Fibroblast of lung (primary cell): ENCODE measurements at regions not wholly inside any gene's neighbourhood (a gene's known extent, or its start where the extent isn't known, plus 50 kb on each side); places are given as distances from the start of the nearest gene placed in this dataset.

Experiments
- DNase-seq, 2 donors: peaks; one replicate each; pipeline versions ENCODE4 v3.0.0 to v3.0.0-alpha.2; 2010; ENCODE audit warnings: low read depth in 2 of 2
- H2AFZ ChIP-seq: 2 replicates; pipeline ENCODE4 v1.5.1; 2012; ENCODE audit warnings: low read length, control low read depth, inconsistent platforms
- H3K27ac ChIP-seq: 2 replicates; pipeline ENCODE4 v1.5.1; 2011; ENCODE audit warnings: low read length, control low read depth; ENCODE audit not compliant: insufficient read depth
- H3K27me3 ChIP-seq: 2 replicates; pipeline ENCODE4 v1.5.1; 2011; ENCODE audit warnings: mild to moderate bottlenecking, low read length; ENCODE audit not compliant: control insufficient read depth, insufficient read depth
- H3K36me3 ChIP-seq: 2 replicates; pipeline ENCODE4 v1.5.1; 2011; ENCODE audit warnings: low read length; ENCODE audit not compliant: control insufficient read depth, insufficient read depth
- H3K4me1 ChIP-seq: 2 replicates; pipeline ENCODE4 v1.5.1; 2011; ENCODE audit warnings: low read length; ENCODE audit not compliant: control insufficient read depth, insufficient read depth; ENCODE audit errors: extremely low read depth
- H3K4me2 ChIP-seq: 2 replicates; pipeline ENCODE4 v1.5.1; 2011; ENCODE audit warnings: low read length, control low read depth; ENCODE audit not compliant: insufficient read depth; ENCODE audit errors: extremely low read depth
- H3K4me3 ChIP-seq, 4 experiments: fragments of 200-600 bp in 1 of 4; sonication (generic) in 1 of 4; replicated peaks in 1 of 4; 2 replicates each; pipeline ENCODE4 v1.5.1; 2011 to 2016; ENCODE audit warnings: low read length in 4 of 4, low read depth in 3 of 4, mild to moderate bottlenecking in 3 of 4, control low read depth in 2 of 4, inconsistent platforms in 1 of 4, mixed read lengths in 1 of 4; ENCODE audit not compliant: insufficient read depth in 1 of 4; ENCODE audit errors: control extremely low read depth in 1 of 4
- H3K79me2 ChIP-seq: 2 replicates; pipeline ENCODE4 v1.5.1; 2012; ENCODE audit warnings: mild to moderate bottlenecking, low read length, inconsistent platforms; ENCODE audit not compliant: control insufficient read depth, insufficient read depth
- H3K9ac ChIP-seq: 2 replicates; pipeline ENCODE4 v1.5.1; 2011; ENCODE audit warnings: mild to moderate bottlenecking, low read length, control low read depth; ENCODE audit not compliant: insufficient read depth
- H3K9me3 ChIP-seq: 2 replicates; pipeline ENCODE4 v1.5.1; 2012; ENCODE audit warnings: low read depth, low read length; ENCODE audit not compliant: control insufficient read depth, insufficient read depth
- H4K20me1 ChIP-seq: 2 replicates; pipeline ENCODE4 v1.5.1; 2011; ENCODE audit warnings: low read length; ENCODE audit not compliant: control insufficient read depth, insufficient read depth; ENCODE audit errors: extremely low read depth
- EZH2 ChIP-seq: IDR thresholded peaks from 2 replicates; pipeline ENCODE4 v1.5.1; 2012; ENCODE audit warnings: low read length, control low read depth, mild to moderate bottlenecking; ENCODE audit errors: missing control alignments
- TF ChIP-seq, protein P1 (sequence below), 2 donors: IDR thresholded peaks in 1 of 2; conservative IDR thresholded peaks in 1 of 2; 1 replicate in 1 of 2; 2 replicates in 1 of 2; pipeline ENCODE4 v1.5.1; 2011 to 2012; ENCODE audit warnings: low read length in 2 of 2, control low read depth in 1 of 2, inconsistent platforms in 1 of 2, low read depth in 1 of 2, mild to moderate bottlenecking in 1 of 2

DNA sequence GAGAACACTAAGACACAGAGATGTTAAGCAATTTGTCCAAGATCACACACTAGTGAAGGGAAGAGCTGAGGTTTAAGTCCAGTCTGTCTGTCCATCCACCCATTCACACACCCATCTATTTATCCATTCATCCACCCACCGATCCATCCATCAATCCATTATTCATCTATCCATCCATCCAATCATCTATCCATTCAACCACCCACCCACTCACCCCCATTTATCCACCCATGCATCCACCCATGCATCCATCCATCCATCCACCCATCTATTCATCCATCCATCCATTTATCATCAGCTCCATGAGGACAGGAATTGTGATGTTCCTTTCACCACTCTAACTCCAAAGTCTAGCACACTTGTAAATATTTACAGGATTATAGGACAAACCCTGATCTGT lies 242.3 kb upstream of the PMEPA1 start:
- H3K36me3 ChIP-seq = no peaks in the 10 kb centered on the region
- H3K4me2 ChIP-seq = no peak overlapping the region
- no peaks in the 10 kb centered on the region for H3K9me3 ChIP-seq
- no peak for TF ChIP-seq EZH2
- TF ChIP-seq, protein P1, sequence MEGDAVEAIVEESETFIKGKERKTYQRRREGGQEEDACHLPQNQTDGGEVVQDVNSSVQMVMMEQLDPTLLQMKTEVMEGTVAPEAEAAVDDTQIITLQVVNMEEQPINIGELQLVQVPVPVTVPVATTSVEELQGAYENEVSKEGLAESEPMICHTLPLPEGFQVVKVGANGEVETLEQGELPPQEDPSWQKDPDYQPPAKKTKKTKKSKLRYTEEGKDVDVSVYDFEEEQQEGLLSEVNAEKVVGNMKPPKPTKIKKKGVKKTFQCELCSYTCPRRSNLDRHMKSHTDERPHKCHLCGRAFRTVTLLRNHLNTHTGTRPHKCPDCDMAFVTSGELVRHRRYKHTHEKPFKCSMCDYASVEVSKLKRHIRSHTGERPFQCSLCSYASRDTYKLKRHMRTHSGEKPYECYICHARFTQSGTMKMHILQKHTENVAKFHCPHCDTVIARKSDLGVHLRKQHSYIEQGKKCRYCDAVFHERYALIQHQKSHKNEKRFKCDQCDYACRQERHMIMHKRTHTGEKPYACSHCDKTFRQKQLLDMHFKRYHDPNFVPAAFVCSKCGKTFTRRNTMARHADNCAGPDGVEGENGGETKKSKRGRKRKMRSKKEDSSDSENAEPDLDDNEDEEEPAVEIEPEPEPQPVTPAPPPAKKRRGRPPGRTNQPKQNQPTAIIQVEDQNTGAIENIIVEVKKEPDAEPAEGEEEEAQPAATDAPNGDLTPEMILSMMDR (conservative IDR thresholded peaks at IDR 0.05 in 1 of 2, IDR thresholded peaks at IDR 0.05 in 1 of 2; ENCODE audit: low read depth in 1 of 2, low read length in 2 of 2) = no peak
- no peak overlapping the region for H3K27ac ChIP-seq
- H3K79me2 ChIP-seq = no peaks in the 10 kb centered on the region
- no peaks in the 10 kb centered on the region for H3K4me1 ChIP-seq
- no peak overlapping the region for H3K4me3 ChIP-seq
- no peak overlapping the region for H2AFZ ChIP-seq
- H3K27me3 ChIP-seq = no peaks in the 10 kb centered on the region
- no peak for DNase-seq
- no peak overlapping the region for H3K9ac ChIP-seq
- H4K20me1 ChIP-seq = no peaks in the 10 kb centered on the region

DNA sequence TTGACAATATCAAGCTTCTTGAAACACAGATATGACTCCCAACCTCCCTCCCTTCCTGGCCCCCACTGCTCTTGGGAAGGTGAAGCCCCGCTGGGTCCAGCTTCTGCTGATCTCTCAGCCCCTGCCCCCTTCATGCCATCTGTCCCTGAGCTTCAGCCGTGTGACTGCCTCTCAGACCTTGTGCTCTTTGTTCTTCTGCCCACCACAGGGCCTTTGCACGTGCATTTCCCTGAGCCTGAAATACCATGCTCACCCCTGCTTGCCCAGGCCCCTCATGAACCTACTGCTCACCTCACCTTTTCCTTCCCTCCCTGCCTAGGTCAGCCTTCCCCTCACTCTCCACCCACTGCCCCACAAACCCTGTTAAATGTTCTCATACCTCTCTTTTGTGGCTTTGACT lies 241.7 kb upstream of the PMEPA1 start:
- Histone ChIP-seq H3K4me1 (no peaks in the 10 kb centered on the region), H3K27me3 (no peaks in the 10 kb centered on the region), H3K27ac (no peak overlapping the region), H3K9me3 (no peaks in the 10 kb centered on the region), H3K36me3 (no peaks in the 10 kb centered on the region), H3K4me3 (no peak overlapping the region), H4K20me1 (no peaks in the 10 kb centered on the region), H2AFZ (no peak overlapping the region), H3K79me2 (no peaks in the 10 kb centered on the region), H3K9ac (no peak overlapping the region), H3K4me2 (no peak overlapping the region)
- TF ChIP-seq, protein P1 (conservative IDR thresholded peaks at IDR 0.05 in 1 of 2, IDR thresholded peaks at IDR 0.05 in 1 of 2; ENCODE audit: low read depth in 1 of 2, low read length in 2 of 2) = no peak
- TF ChIP-seq EZH2 = no peak
- no peak for DNase-seq

DNA sequence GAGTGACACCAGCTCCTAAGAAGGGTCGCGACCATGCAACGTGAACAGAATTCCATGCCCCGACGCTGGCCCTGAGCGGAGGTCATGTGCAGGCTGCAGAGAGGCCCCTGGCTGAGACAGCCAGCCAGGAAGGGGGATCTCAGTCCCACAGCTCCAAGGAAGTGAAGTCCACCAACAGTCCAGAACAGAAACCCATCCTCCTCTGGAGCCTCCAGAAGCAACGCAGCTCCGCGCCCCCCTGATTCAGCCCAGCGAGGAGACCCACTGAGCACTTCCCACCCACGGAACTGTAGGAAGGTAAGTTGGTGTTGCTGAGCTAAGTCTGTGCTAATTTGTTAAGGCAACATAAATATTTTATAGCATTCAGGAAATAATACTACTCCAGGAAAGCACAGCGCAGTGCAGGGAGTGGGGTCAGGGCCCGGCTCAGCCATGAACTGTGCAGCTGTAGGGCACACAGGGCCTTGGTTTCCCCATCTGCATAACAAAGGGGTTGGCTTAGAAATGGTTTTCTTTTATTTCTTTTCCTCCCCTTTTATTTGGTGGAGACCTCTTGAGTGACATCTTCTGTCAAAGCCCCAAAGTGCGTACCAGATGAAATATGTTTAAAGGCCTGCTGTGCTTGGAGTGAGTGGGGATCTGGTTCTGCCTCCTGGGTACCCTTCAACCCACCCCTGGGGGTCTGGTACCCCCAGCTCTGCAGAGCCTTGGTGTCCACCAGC lies 241.1 kb upstream of the PMEPA1 start:
- no peaks in the 10 kb centered on the region for H3K79me2 ChIP-seq
- DNase-seq = no peak
- TF ChIP-seq, protein P1 (conservative IDR thresholded peaks at IDR 0.05 in 1 of 2, IDR thresholded peaks at IDR 0.05 in 1 of 2; ENCODE audit: low read depth in 1 of 2, low read length in 2 of 2) = no peak
- TF ChIP-seq EZH2 = no peak
- H4K20me1 ChIP-seq = no peaks in the 10 kb centered on the region
- no peaks in the 10 kb centered on the region for H3K4me1 ChIP-seq
- H3K36me3 ChIP-seq = no peaks in the 10 kb centered on the region
- H3K9ac ChIP-seq = no peak overlapping the region
- no peak overlapping the region for H3K4me3 ChIP-seq
- H2AFZ ChIP-seq = no peak overlapping the region
- H3K27ac ChIP-seq = no peak overlapping the region
- no peaks in the 10 kb centered on the region for H3K27me3 ChIP-seq
- H3K4me2 ChIP-seq = no peak overlapping the region
- H3K9me3 ChIP-seq = no peaks in the 10 kb centered on the region
